ENCODE measurements at regions not wholly inside any gene's neighbourhood (a gene's known extent, or its start where the extent isn't known, plus 50 kb on each side); places are given as distances from the start of the nearest gene placed in this dataset.

DNA sequence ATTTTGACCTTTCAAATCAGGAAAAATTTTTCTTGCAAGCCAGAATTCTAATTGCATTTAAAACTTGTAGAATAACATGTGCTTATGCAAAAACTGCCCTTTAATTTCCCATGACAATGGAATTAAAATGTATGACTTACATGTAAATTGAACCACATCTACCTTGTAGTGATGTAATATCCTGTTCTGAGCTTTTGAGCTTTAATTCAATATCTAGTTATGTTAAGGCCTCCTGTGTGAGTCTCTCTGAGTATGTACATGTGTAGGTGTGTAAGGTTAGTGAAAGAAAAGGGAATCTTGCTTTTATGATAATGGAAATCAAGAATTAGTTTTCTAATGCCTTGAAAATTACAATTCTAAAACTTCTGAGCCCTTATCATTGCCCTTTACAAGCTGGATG, 344.8 kb upstream of the AKR1E2 start:
- Histone ChIP-seq H2AFZ (ENCODE audit: low read depth, low read length) (no peak overlapping the region), H3K36me3 (ENCODE audit: control insufficient read depth in 2 of 2, extremely low read depth in 1 of 2, insufficient read depth in 2 of 2, low read length in 2 of 2) (no peaks in the 10 kb centered on the region), H3K9ac (replicated peaks; ENCODE audit: extremely low read depth, insufficient read depth, low read length) (no peak overlapping the region), H4K20me1 (replicated peaks; ENCODE audit: control insufficient read depth, extremely low read depth, insufficient read depth, low read length) (no peaks in the 10 kb centered on the region), H3K4me1 (ENCODE audit: control insufficient read depth, extremely low read depth, insufficient read depth, low read length) (no peaks in the 10 kb centered on the region), H3K27me3 (ENCODE audit: control insufficient read depth in 2 of 2, insufficient read depth in 2 of 2, low read length in 2 of 2) (no peaks in the 10 kb centered on the region), H3K9me3 (replicated peaks; ENCODE audit: control insufficient read depth, insufficient read depth, low read length) (no peaks in the 10 kb centered on the region), H3K4me3 (replicated peaks in 1 of 3; ENCODE audit: insufficient read depth in 1 of 3, low read depth in 1 of 3, low read length in 3 of 3) (no peak overlapping the region), H3K9me1 (replicated peaks; ENCODE audit: control insufficient read depth, extremely low read depth, insufficient read depth, low read length) (no peaks in the 10 kb centered on the region), H3K4me2 (ENCODE audit: insufficient read depth, low read length) (no peak overlapping the region), H3K27ac (ENCODE audit: insufficient read depth, low read depth, low read length) (no peak overlapping the region), H3K79me2 (ENCODE audit: control insufficient read depth, insufficient read depth, low read length) (no peaks in the 10 kb centered on the region)
- BruUV-seq (replicated peaks): no TSS peak
- intact Hi-C loops (cut with micrococcal nuclease) (no loop called here), dilution Hi-C loops (cut with MboI; ENCODE audit: extremely low pct_ligation_motif_present, low sequenced_read_pairs) (no loop called here)
- DNase-seq (ENCODE audit: low read depth, low spot score) (no peak), FAIRE-seq (no peak)
- no peak for TF ChIP-seq GATA2 (IDR thresholded peaks at IDR 0.05; ENCODE audit: insufficient read depth, insufficient read length, low read depth, low read length)
- TF ChIP-seq MYC (IDR thresholded peaks at IDR 0.05; ENCODE audit: low read depth, low read length): no peak
- TF ChIP-seq JUN (IDR thresholded peaks at IDR 0.05; ENCODE audit: borderline replicate concordance, insufficient read depth, insufficient read length, low read depth): no peak
- TF ChIP-seq POLR2AphosphoS5 (IDR thresholded peaks at IDR 0.05; ENCODE audit: insufficient read depth, low read depth, low read length): no peak
- TF ChIP-seq, protein P1, sequence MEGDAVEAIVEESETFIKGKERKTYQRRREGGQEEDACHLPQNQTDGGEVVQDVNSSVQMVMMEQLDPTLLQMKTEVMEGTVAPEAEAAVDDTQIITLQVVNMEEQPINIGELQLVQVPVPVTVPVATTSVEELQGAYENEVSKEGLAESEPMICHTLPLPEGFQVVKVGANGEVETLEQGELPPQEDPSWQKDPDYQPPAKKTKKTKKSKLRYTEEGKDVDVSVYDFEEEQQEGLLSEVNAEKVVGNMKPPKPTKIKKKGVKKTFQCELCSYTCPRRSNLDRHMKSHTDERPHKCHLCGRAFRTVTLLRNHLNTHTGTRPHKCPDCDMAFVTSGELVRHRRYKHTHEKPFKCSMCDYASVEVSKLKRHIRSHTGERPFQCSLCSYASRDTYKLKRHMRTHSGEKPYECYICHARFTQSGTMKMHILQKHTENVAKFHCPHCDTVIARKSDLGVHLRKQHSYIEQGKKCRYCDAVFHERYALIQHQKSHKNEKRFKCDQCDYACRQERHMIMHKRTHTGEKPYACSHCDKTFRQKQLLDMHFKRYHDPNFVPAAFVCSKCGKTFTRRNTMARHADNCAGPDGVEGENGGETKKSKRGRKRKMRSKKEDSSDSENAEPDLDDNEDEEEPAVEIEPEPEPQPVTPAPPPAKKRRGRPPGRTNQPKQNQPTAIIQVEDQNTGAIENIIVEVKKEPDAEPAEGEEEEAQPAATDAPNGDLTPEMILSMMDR (IDR thresholded peaks at IDR 0.05; ENCODE audit: extremely low read depth in 1 of 2, insufficient read depth in 1 of 2, low read depth in 1 of 2, low read length in 2 of 2): no peak
- no peak for TF ChIP-seq FOS (IDR thresholded peaks at IDR 0.05; ENCODE audit: borderline replicate concordance, insufficient read depth, low read length)
- TF ChIP-seq POLR2A (IDR thresholded peaks at IDR 0.05; ENCODE audit: low read depth, low read length): no peak
- TF ChIP-seq EZH2 (IDR thresholded peaks at IDR 0.05; ENCODE audit: borderline replicate concordance, low read depth, low read length, severe bottlenecking): no peak
- TF ChIP-seq, protein P2, sequence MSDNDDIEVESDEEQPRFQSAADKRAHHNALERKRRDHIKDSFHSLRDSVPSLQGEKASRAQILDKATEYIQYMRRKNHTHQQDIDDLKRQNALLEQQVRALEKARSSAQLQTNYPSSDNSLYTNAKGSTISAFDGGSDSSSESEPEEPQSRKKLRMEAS (IDR thresholded peaks at IDR 0.05; ENCODE audit: insufficient read depth, insufficient read length): no peak
- ChIA-PET CTCF (no interaction called here), POLR2A (no interaction called here)
